HL-60/S4 (cell line): ENCODE measurements at regions not wholly inside any gene's neighbourhood (a gene's known extent, or its start where the extent isn't known, plus 50 kb on each side); places are given as distances from the start of the nearest gene placed in this dataset.

Source experiments
- in situ Hi-C: fragments of 300-500 bp; cut with MboI; formaldehyde crosslinking; loops from 2 replicates; pipeline ENCODE4 v1.14.3; 2022; ENCODE audit warnings: low sequenced_read_pairs

DNA sequence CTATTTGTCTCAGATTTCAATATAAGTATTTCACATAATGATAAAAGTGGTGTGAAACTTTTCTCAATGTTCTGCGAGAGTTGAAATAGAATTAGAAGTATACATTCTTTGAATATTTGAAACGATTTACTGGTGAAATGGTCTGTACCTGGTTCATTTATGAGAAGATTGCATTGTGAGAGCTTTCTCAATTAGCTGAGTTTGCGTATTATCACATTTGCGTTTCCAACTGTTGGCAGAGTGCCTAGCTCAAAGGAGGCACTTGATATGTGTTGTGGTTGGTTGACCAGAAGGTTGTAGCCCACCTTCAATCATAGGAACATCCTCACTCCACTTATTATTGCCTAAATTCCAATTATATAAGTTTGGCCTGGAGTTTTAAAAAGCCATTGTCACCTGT, 58.8 kb upstream of the EXOC2 start:
- in situ Hi-C loops, result no loop called here

DNA sequence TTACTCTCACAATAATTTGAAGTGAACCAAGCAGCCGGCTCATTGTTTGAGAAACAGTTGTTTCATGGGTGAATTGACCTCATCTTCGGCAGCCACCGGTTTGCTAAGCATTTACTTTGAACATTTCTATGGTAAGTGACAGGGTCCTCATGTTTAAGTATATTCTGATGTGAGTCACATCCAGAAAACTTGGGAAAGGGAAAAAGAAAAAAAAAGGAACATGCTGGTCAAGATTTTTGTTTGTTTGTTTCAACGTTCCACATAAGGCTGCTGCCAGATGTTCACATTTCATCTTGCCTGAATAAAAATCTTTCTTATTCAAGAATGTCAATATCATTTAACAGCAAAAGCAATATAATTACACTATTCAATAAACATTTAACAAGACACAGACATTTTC, 55.0 kb upstream of the EXOC2 start:
- in situ Hi-C loops, result no loop called here

DNA sequence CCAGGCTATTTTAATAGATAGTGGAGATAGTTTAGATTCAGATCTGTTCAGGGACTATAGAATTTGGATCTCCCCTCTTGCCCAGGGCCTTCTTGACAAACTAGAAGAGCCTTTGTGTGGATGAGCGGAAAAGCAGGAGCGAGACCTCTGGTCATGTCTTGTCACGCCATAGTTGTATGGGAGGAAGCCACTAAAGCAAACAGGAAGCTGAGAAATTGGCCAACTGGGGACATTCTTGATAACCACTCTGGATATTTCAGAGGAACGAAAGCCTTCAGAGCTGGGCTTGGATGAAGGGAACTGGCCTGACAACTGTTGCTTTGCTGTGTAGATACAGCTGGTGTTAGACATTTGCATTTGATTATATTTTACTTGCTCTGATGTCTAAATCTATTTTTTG, 54.1 kb upstream of the EXOC2 start:
- in situ Hi-C loops, result no loop called here

DNA sequence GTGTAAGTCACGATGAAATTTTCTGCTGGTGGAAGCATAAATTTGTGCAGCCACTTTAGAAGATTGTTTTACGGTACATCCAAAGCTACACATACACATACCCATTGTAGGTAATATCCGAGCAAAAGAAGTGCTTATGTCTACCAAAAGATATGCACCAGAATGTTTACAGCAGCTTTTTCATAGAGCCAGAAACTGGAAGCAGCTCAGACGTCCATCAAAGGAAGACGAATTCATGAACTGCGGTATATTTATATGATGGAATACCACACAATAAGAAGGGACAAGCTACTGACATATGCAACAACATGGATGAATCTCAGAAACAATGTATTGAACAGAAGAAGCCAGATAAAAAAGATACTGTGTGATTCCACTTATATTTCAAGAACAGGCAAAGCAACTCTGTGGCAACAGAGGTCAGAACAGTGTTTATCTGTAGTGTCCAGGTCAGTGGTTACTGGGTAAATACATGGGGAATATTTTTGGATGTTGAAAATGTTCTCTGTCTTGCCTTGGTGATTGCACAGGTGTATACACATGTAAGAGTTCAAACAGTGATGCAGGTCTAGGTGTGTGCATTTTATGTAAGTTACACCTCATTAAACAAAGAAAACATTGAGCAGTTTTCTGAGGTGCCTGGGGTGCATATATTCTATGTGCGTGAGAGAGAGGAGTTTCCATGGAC, 51.9 kb upstream of the EXOC2 start:
- in situ Hi-C loops, result no loop called here

DNA sequence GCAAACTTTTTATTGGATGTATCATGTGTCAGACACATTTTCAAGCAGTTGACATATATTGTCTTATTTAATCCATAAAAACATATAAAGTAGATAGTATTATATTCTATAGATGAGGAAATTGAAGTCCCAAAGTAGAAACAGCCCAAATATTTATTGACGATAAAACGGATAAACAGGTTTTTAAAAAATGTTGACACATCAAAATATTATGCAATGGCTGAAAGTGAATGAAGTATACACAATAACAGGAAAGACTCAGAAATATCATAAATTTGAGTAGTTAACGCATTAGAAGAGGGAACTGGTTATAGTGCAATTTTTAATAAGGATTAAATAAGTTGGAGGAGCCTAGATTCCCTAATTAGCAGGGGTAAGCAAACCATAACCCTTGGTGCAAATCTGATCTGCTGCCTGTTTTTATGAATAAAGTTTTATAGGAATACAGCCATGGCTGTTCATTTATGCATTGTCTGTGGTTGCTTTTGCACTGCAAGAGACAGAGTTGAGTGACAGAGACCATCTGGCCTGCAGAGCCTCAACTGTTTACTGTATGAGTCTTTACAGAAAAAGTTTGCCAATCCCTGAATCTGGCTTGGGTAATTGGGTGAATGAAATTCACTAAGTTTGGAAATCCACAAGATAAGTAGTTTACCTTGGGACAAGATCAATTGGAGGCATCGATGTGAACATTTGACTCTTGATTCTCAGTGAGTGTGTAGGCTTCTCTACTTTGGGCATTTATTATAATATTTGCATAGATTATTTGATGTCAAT, 50.6 kb upstream of the EXOC2 start:
- in situ Hi-C loops, result no loop called here
